HG03159 (cell line): ENCODE measurements at regions not wholly inside any gene's neighbourhood (a gene's known extent, or its start where the extent isn't known, plus 50 kb on each side); places are given as distances from the start of the nearest gene placed in this dataset.

ENCODE experiments used
- ATAC-seq: cut with Tn5 transposase; IDR thresholded peaks from one replicate; pipeline ENCODE4 v1.9.1; 2021; ENCODE audit warnings: mild to moderate bottlenecking, moderate library complexity; ENCODE audit not compliant: unreplicated experiment

DNA sequence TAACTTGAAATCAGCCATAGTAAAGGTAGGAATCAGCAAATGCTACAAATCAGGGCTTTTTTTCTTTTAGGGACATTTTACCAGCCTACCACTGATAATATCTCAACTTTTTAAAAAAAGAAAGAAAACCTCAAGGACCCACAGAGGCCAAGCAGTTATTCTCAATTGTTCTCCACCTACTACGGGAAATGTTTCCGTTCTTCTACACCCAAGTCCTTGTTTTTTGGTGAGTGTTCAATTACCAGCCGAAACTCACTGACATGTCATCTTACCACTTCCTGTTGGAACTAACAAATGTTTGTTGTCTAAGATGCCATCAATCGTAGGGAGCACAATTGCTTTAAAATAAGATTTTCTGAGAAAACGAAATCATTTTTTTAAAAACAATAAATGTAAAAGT is 50.2 kb upstream of the CDK1 start:
- ATAC-seq: no peak

DNA sequence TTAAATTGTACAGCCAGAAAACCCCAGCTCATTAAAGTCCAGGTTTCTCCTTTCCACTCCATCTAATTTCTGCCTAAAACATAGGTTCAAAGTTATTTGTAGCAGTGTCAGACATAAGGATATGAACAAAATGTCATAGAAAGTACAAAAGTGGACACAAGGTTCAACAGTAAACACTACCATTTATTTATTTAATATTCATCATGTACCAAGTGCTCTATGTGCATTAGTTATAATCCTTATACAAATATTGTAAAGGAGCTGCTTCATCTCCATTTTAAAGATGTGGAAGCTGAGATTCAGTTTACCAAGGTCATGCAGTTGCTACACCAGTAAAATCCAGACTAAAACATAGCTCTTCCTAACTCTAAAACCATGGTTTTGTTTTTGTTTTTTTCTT is 52.0 kb upstream of the CDK1 start:
- ATAC-seq: no peak

DNA sequence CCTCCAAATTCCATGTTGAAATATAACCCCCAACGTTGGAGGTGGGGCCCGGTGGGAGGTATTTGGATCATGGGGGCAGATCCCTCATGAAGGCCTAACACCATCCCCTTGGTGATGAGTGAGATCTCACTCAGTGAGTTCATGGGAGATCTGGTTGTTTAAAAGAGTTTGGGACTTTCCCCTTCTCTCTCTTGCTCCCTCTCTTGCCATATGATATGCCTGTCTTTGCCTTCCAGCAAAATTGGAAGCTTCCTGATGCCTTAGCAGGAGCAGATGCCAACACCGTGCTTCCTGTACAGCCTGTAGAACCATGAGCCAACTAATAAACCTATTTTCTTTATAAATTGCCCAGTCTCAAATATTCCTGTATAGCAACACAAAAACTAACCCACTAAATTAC is 55.7 kb upstream of the CDK1 start:
- no peak for ATAC-seq

DNA sequence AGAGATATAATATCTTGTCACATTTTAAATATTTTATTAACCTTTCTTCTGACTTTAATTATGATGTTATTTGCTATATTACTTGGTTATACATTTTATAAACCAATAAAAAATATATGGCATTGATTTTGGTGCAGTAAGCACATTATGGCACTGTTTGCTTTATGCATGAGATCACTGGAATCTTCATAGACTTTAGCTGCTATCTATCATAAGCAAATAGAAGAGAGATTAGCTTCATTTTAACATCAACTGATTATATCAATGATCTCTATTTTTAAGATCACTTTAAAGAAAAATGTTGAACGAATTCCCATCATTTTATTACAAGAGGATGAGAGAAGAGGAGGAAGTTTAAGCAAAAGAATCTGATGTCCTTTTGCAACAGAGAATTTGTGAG is 58.6 kb upstream of the CDK1 start:
- ATAC-seq: no peak

DNA sequence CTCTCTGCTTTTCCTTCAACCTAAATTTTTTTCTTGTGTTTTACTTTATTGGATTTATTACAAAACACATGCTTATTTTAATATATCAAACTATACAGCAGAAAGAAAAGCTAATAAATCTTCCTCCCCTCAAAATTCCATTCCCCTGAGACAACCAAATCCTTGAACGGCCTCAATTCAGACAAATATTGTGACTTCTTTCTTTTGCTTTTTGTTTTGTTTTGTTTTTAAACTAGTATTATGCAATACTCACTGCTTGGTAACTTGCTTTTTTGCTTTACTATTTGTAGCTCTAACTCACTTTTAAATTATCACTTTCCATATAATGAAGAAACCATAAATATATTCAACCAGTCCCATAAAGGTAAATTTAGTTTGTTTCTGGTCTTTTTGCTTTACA is 59.4 kb upstream of the CDK1 start:
- no peak for ATAC-seq

DNA sequence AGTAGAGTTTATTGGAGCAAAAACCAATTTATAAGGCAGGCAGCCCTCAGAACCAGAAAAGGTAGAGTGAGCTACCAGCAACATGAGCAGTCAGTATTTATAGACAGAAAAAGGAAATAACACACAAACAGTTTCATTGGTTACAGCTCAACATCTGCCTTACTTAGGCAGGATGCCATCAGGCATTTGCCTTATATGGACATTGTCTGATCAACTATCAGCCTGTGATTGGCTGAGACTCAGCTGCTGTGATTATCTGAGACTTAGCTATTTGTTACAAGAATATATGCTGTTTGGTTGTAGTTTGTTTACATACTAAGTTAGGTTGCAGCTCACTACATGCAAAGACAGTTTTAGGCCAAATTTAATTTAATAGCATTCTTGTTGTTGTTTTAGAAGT is 60.4 kb upstream of the CDK1 start:
- peak; percentile 85 for ATAC-seq

DNA sequence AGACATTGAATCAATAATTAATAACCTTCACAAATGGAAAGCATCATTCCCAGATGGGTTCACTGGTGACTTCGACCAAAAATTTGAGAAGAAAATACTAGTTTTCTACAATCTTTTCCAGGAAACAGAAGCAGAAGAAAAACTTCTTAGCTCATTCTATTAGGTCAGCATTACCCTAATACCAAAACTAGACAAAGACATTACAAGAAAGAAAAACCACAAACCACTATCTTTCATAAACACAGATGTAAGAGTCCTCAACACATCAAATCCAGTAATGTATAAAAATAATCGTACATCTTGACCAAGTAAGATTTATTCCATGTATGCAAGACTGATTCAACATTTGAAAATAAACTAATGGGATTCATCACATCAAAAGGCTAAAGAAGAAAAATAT is 64.0 kb upstream of the CDK1 start:
- ATAC-seq: no peak

DNA sequence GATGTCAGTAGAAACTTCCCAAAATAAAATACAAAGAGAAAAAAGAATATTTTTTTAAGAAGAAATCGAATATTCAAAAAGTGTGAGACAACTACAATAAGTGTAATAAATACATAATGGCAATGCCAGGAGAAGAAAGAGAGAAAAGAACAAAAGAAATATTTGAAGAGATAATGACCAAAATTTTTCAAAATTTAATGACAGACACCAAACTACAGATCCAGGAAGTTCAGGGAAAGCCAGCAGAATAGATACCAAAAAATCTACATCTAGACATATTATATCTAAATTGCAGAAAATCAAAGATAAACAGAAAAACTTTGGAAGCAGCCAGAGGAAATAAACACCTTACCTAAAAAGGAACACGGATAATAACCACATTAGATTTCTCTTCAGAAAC is 66.8 kb upstream of the CDK1 start:
- no peak for ATAC-seq

DNA sequence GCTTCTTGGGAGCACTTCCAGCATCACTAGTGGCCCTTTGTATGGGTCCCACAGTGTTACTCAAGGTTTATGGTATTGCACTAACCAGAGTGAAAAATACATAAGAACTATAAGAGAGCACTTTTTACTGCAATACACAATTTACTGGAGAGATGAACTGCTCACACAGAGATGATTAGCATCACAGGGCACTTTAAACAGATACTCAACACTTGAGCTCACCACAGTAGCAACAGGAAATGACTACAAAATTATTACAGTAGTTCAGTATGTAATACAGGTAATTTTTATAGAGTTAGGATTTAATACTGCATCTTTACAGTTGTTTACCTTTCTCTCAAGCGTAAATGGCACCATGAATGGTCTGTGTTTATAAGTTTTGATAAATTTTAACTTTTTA is 68.2 kb upstream of the CDK1 start:
- no peak for ATAC-seq

DNA sequence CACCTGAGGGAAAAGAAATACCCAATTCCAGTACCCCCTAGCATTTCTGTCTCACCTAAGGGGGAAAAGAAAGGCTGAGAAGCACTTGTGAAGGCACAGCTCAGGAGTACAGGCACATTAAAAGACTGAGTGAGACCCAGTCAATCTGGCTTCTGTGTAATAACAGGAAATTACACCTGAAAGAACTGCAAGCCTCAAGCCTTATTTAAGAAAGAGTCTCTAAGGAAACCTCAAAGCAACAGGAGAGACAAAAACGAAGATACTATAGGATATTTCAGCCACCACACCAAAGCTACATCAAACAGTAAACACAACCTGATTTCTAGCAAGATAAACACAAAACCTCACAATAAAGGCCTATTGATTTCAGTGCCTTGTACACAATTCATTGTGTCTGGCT is 69.6 kb upstream of the CDK1 start:
- ATAC-seq: no peak

DNA sequence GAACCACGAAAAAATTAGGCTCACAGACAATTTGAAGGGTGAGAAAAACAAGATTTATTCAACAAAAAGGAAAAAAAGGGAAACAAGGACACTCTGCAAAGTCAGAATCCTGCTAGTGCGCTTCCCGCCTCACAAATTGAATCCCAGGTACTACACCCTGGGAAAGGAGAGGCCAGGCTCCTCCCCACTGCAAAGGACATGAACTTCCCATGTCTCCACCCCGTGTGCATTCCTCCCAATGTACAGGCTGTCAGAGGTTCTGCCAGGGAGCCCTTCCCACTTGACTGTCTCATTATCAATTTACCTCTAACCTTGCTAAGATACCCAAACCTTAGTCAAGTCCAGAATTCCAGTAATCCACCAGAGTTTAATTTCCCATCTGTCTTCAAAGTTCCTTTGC is 70.4 kb upstream of the CDK1 start:
- ATAC-seq: no peak

DNA sequence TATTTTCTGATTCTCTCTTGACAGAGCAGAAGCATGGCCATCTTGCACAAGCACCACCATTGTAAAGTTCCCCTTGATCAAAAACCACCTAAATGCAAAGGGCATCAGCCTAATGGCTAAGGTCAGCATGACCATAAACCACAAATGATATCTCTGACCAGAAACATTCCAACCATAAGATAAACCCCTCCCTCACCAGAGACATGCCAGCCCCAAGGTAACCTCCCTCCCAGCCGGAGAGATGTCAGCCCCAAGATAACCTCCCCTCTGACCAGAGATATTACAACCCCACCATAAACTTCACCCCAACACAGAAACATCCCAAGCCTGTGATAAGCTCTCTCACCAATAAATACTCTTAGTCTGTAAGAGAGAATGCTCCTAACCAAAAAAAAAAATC is 72.1 kb upstream of the CDK1 start:
- no peak for ATAC-seq

DNA sequence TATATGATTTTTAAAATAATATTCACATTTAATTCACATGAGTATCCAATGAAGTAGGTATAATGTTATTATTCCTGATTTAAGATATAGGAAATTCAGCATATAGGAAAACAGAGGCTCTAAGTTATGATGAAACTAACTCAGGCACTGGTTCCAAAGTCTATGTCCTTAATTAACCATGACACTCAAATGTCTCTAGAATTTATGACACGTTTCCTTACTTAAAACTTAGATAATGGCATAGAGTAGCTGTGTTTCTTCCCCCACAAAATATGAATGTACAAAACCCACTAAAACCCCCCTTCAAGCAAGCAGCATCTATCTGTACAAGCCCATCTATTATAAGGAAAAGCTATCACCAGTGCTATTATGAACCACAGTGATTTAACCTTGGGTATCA is 72.9 kb upstream of the CDK1 start:
- no peak for ATAC-seq

DNA sequence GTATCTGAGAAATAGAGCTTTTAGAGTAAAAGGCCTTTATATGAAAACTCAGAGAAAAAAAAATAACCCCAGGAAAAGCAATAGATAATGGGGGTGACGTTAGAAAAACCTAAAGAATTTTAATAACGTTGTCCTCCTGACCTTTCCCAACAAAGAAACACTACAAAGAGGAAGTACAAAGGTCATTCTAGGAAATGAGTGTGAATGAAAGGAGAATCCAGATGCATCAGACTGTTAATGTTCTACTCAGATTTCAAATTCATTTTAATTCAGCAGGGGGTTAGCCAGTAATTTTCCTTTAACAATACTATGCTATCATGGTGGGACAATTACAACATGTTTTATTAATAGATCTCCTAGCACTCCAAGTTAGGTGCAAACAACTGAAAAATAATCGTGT is 73.8 kb upstream of the CDK1 start:
- ATAC-seq: no peak

DNA sequence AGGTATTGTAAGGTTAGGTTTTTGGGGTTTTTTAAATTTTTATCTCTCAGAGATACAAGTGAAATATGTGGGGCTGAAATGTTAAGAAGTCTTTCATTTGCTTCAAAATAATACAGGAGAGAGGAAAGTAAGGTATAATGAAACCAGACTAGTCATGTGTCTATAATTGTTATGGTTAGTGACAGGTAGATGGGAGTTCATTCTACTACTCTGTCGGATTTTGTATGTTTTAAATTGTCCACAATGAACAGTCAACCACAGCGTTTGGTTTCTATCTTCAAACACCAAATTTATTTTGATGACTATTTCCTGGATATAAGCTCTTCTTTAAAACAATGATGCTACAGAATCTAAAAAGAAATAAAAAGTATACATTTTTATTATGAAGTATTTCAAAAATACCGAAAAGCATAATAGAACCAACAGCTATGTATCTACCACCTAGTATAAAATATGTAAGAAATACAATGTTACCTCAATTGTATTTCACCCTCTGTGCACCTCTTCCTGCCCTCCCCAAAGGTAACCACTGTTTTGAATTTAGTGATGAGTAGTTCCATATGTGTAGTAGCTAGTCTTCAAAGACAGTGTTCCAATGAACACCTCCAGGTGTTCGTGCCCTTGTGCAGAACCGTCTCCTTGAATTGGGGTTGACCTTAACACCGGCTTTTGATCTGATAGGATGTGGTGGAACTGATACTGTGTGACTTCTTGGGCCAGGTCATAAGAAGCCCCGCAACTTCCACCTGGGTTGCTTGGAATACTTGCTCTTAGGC is 74.8 kb upstream of the CDK1 start:
- no peak for ATAC-seq

DNA sequence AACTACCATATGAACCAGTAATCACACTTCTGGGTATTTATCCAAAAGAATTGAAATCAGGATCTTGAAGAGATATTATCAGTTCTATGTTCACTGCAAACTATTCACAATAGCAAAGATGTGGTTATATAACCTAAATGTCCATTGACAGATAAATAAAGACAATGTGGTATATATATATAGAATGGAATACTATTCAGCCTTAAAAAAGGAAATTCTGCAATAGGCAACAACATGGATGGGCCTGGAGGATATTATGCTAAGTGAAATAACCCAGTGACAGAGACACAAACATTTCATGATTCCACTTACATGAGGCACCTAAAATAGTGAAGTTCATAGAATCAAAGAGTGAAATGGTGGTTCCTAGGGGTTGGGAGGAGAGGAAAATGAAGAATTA is 90.6 kb upstream of the CDK1 start:
- ATAC-seq: no peak

DNA sequence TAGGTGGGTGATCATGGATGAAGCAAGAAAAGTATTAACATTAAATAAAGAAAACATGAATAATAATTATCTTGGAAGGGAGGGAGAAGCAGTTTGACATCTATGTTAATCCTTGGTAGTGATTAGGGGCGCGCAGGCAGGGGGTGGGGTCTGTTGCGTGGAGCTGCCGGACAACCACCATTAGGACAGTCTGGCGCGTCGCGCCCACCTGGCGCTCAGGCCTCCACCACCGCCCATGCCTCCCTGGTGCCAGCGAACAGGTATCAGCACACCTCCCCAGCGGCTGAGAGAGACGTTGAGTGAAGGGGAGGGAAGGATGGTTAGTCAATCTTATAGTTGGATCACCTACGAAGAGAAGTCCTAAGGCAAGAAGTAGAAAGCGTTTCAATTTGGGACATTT is 94.2 kb upstream of the CDK1 start:
- no peak for ATAC-seq

DNA sequence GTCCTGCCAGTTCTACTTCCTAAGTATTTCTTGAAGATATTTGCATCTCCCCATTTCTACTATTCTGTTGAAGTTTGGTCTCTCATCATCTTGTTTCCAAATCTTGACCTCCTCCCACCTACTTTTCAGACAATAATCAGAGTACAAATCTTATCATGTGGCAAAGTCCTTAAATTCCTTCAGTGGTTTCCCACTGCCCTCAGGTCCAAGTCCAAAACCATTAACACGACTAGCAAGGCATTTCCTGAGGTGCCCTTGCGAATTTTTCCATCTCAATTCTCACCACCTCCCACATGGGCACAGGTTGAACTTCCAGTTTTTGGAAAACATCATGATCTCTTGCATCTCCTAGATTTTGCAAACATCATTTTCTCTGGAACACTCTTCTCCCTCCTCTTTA is 97.2 kb upstream of the CDK1 start:
- ATAC-seq: no peak

DNA sequence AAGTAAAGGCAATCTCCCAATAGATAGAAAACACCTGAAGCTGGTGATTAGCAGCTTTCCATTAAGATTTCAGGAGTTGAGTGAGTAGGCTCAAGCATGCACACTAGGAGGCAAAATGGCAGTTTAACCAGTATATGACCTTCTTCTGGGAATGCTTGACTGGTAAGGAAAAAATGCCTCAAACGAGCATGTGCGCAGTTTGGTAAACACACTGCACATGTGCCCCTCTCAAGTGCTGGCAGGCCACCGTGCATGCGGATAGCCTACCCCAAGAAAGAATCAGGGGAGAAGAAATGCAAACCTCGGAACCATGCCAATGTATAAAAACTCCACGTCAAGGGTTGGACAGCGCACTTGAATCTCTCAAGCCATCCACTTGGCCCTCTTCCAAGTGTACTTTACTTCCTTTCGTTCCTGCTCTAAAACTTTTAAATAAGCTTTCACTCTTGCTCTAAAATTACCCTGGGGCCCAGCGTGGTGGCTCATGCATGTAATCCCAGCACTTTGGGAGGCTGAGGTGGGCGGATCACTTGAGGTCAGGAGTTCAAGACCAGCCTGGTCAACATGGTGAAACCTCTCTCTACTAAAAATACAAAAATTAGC is 98.8 kb upstream of the CDK1 start:
- no peak for ATAC-seq

DNA sequence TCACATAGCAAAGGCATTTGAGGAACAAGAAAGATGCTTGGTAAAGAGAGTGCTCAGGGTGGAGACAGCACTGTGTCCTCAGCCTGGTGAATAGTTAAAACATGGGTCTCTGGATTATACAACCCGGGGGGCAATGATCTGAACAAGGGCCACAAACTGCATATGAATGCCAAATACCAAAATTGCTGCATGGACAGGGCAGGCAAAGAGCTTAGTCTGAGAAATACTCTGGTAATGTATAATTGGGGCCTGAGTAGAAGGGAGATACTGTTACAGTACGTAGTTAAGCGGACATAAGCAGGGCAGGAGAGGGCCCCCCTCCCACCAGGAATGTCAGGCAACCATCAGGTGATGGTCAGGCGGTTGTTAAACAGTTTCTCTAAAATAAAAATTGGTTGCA is 99.3 kb upstream of the CDK1 start:
- ATAC-seq: no peak

DNA sequence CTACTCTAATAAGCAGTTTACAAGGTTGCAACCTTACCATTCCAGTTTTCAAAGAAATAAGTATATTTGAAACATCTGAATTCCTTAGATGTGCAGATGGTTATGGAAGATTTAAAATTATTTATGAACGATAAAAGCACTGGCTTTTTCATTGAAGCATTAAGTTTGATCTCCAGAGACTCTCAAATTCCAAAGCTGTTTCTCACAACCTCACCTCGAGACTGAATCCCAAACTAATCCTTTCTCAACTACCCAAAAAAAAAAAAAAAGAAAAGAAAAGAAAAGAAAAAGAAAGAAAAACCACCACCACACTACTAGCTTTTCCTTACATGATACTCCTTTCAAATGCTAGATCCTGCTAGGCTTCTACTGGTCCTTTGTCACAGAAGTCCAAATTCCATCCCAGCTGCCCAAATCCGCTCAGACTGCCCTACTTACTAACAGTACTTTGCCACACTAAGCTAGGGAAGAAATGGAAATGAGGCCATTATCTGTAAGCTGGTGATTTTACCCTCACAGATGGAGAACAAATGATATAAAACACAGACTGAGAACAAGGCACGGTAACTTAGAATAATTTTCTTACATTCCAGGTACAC is 100.6 kb upstream of the CDK1 start:
- no peak for ATAC-seq

DNA sequence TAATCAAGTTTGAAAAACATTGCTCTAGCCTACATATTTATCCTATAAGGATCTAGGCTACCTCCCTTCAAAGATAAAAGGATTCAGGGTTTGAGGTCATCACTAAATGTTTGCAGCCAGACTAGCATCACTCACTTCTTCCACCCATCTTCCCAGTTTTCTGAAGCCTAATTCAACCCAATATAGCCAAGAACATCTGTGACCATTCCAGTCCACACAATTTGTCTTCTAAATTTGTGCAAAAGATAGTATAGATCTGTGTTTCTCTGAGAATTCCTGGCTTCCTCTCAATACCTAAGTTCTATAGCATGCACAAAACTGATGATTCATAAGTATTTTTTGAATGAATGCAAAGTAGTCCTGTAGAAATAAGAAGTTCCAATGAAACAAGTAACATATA is 103.0 kb upstream of the CDK1 start:
- ATAC-seq: no peak

DNA sequence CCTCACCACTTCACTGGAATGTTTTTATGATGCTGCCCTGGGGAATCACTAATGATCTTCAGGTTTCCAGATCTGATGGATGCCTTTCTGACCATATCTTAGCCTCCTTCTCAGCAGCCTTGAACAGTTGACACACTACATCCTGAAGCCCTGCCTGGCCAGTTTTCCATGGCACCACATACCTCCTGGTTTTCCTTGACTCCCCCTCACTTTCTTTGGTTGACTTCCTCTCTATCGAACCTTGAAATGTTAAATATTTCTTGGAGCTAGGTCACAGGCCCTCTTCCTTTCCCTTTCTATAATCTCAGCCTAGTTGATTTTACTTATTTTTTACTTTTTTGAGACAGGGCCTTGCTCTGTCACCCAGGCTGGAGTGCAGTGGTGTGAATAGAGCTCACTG is 108.8 kb upstream of the CDK1 start:
- ATAC-seq: no peak
